ENCODE measurements at regions not wholly inside any gene's neighbourhood (a gene's known extent, or its start where the extent isn't known, plus 50 kb on each side); places are given as distances from the start of the nearest gene placed in this dataset.

DNA sequence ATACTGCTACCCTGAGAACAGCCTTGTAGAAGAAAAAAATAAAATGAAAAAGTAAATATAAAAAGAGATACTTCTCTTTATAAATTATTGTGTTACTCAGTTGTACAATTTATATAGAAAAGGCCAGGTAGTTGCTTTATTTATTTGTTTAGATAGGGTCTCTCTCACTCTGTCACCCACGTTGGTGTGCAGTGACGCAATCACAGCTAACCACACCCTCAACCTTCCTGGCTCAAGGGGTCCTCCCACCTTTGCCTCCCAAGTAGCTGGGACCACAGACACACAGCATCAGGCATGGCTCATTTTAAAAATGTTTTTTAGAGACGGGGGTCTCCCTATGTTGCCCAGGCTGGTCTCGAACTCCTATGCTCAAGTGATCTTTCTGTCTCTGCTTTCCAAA, 175.4 kb upstream of the PZP start:
- Histone ChIP-seq H3K4me1 (ENCODE audit: control insufficient read depth, insufficient read depth, low read length) (no peaks in the 10 kb centered on the region), H3K56ac (ENCODE audit: extremely low read depth, insufficient read depth, low read length) (no peak overlapping the region), H4K8ac (ENCODE audit: low read depth in 2 of 2, low read length in 2 of 2) (no peak overlapping the region), H3K79me1 (ENCODE audit: low read depth in 1 of 2, low read length in 2 of 2) (no peaks in the 10 kb centered on the region), H2AFZ (replicated peaks; ENCODE audit: low read length, poor library complexity) (no peak overlapping the region), H3K14ac (replicated peaks; ENCODE audit: low read depth, low read length) (no peak overlapping the region), H3K4ac (ENCODE audit: low read depth, low read length) (no peak overlapping the region), H3K4me3 (ENCODE audit: insufficient read depth, low read depth, low read length) (no peak overlapping the region), H3K9me1 (ENCODE audit: insufficient read depth, low read length) (no peaks in the 10 kb centered on the region), H2BK15ac (ENCODE audit: low read depth, low read length) (no peak overlapping the region), H3K27me3 (ENCODE audit: control insufficient read depth, insufficient read depth, low read length) (peaks cover under 1% of the 10 kb centered on the region; the same call in 1 of the 2 replicates), H2AK5ac (ENCODE audit: low read depth, low read length) (no peak overlapping the region), H3K4me2 (ENCODE audit: low read depth, low read length) (no peak overlapping the region), H4K91ac (ENCODE audit: insufficient read depth, low read depth, low read length) (no peak overlapping the region), H4K5ac (ENCODE audit: low read depth, low read length) (no peak overlapping the region), H2BK20ac (ENCODE audit: low read depth, low read length) (no peak overlapping the region), H3K9ac (ENCODE audit: low read depth, low read length) (no peak overlapping the region), H2AK9ac (replicated peaks; ENCODE audit: low read depth, low read length, poor library complexity) (no peak overlapping the region), H3K18ac (ENCODE audit: low read depth, low read length) (no peak overlapping the region), H2BK120ac (ENCODE audit: low read depth, low read length) (no peak overlapping the region), H3K36me3 (ENCODE audit: control insufficient read depth, insufficient read depth, low read length) (no peaks in the 10 kb centered on the region), H4K20me1 (ENCODE audit: insufficient read depth, low read length) (no peaks in the 10 kb centered on the region), H3K9me3 (ENCODE audit: control insufficient read depth, insufficient read depth, low read length) (no peaks in the 10 kb centered on the region), H3K27ac (ENCODE audit: insufficient read depth, low read length) (no peak overlapping the region), H3K23ac (ENCODE audit: low read depth, low read length) (no peak overlapping the region), H2BK5ac (ENCODE audit: low read depth, low read length, poor library complexity, severe bottlenecking) (no peak overlapping the region)
- ChIA-PET POLR2A (ENCODE audit: unreplicated experiment) (no interaction called here), CTCF (no interaction called here)
- dilution Hi-C loops (cut with HindIII; ENCODE audit: low sequenced_read_pairs, unreplicated experiment) = no loop called here
- ATAC-seq (ENCODE audit: low read depth) = no peak
- TF ChIP-seq CEBPB (IDR thresholded peaks at IDR 0.05; ENCODE audit: low read depth, low read length) (0 out of 2 replicates have a peak, but pooled peaks have one; percentile 20), RCOR1 (IDR thresholded peaks at IDR 0.05; ENCODE audit: insufficient replicate concordance, low read length) (no peak)
- intact Hi-C loops (cut with micrococcal nuclease) = no loop called here
- WGBS, 2 experiments (ENCODE audit: extremely low coverage in 2 of 2, insufficient read length in 1 of 2) = no CpG with 5 or more reads among the region's 4 CpGs
- no TSS peak for BruUV-seq (replicated peaks)
- DNase-seq = no peak
- in situ Hi-C loops (cut with MboI; ENCODE audit: low sequenced_read_pairs) = no loop called here
